SU-DHL-6 (cell line): ENCODE measurements at regions not wholly inside any gene's neighbourhood (a gene's known extent, or its start where the extent isn't known, plus 50 kb on each side); places are given as distances from the start of the nearest gene placed in this dataset.

Experiments
- H2AFZ ChIP-seq: fragments of 200-600 bp; sonication (generic); 2 replicates; pipeline ENCODE4 v1.6.1; 2014; ENCODE audit warnings: low read depth, mild to moderate bottlenecking, moderate library complexity, mixed read lengths, antibody characterized with exemption, low read length; ENCODE audit not compliant: severe bottlenecking
- H3F3A ChIP-seq: fragments of 200-600 bp; shearing (Covaris generic); 2 replicates; pipeline ENCODE4 v1.6.0; 2016; ENCODE audit warnings: antibody characterized with exemption, mild to moderate bottlenecking; ENCODE audit not compliant: insufficient read depth
- H3K27ac ChIP-seq: fragments of 200-600 bp; sonication (generic); 2 replicates; pipeline ENCODE4 v1.5.1; 2016; ENCODE audit warnings: low read depth, mild to moderate bottlenecking, low read length, moderate library complexity, mixed read lengths
- H3K27me3 ChIP-seq: fragments of 200-600 bp; sonication (generic), shearing (Covaris generic); 2 replicates; pipeline ENCODE4 v1.6.0; 2014; ENCODE audit warnings: mild to moderate bottlenecking, low read length
- H3K36me3 ChIP-seq: fragments of 200-600 bp; sonication (generic); 2 replicates; pipeline ENCODE4 v1.6.1; 2014; ENCODE audit warnings: mild to moderate bottlenecking, low read length, mixed read lengths
- H3K4me2 ChIP-seq: fragments of 300-600, 200-600 bp; shearing (Covaris generic), sonication (generic); 2 replicates; pipeline ENCODE4 v1.6.0; 2014; ENCODE audit warnings: low read length, low read depth, mild to moderate bottlenecking; ENCODE audit not compliant: poor library complexity, severe bottlenecking
- H3K4me3 ChIP-seq: fragments of 200-600 bp; sonication (generic); 2 replicates; pipeline ENCODE4 v1.5.1; 2014; ENCODE audit warnings: antibody characterized with exemption, low read length, mild to moderate bottlenecking, mixed read lengths; ENCODE audit not compliant: insufficient read depth, poor library complexity, severe bottlenecking
- H3K79me2 ChIP-seq: fragments of 200-600 bp; sonication (generic); 2 replicates; pipeline ENCODE4 v1.6.1; 2014; ENCODE audit warnings: mild to moderate bottlenecking, low read length, moderate library complexity; ENCODE audit not compliant: insufficient read depth
- H3K9ac ChIP-seq: fragments of 200-600 bp; sonication (generic); 2 replicates; pipeline ENCODE4 v1.7.0; 2014; ENCODE audit warnings: mild to moderate bottlenecking, low read length
- H3K9me2 ChIP-seq: fragments of 200-600 bp; sonication (generic); replicated peaks from 2 replicates; pipeline ENCODE4 v1.6.1; 2014; ENCODE audit warnings: low read length; ENCODE audit not compliant: insufficient read depth
- H3K9me3 ChIP-seq: fragments of 200-600 bp; sonication (generic); 2 replicates; pipeline ENCODE4 v1.6.1; 2014; ENCODE audit warnings: low read length, mixed read lengths; ENCODE audit not compliant: insufficient read depth
- H4K20me1 ChIP-seq: fragments of 200-600 bp; sonication (generic); 2 replicates; pipeline ENCODE4 v1.6.1; 2014; ENCODE audit warnings: low read depth, mild to moderate bottlenecking, antibody characterized with exemption, low read length, moderate library complexity, mixed read lengths
- EZH2phosphoT487 ChIP-seq: fragments of 200-600 bp; sonication (generic), shearing (Covaris generic); conservative IDR thresholded peaks from 2 replicates; pipeline ENCODE4 v1.6.1; 2018; ENCODE audit warnings: mild to moderate bottlenecking, antibody characterized with exemption, low read length, moderate library complexity, mixed read lengths
- TF ChIP-seq, protein P1 (sequence below): fragments of 200-600 bp; sonication (generic); IDR thresholded peaks from one replicate; pipeline ENCODE4 v1.5.1; 2017; ENCODE audit warnings: antibody characterized with exemption, mild to moderate bottlenecking, low read length, moderate library complexity; ENCODE audit not compliant: insufficient read depth, poor library complexity, severe bottlenecking

GRCh38 chr4:141467225-141467624, 169.2 kb upstream of the IL15 start:
- H4K20me1 ChIP-seq: no peaks in the 10 kb centered on the region
- H3K4me2 ChIP-seq: no peak overlapping the region
- no peak overlapping the region for H3K4me3 ChIP-seq
- H3K27ac ChIP-seq: no peak overlapping the region
- no peaks in the 10 kb centered on the region for H3K27me3 ChIP-seq
- TF ChIP-seq EZH2phosphoT487: no peak
- TF ChIP-seq, protein P1, sequence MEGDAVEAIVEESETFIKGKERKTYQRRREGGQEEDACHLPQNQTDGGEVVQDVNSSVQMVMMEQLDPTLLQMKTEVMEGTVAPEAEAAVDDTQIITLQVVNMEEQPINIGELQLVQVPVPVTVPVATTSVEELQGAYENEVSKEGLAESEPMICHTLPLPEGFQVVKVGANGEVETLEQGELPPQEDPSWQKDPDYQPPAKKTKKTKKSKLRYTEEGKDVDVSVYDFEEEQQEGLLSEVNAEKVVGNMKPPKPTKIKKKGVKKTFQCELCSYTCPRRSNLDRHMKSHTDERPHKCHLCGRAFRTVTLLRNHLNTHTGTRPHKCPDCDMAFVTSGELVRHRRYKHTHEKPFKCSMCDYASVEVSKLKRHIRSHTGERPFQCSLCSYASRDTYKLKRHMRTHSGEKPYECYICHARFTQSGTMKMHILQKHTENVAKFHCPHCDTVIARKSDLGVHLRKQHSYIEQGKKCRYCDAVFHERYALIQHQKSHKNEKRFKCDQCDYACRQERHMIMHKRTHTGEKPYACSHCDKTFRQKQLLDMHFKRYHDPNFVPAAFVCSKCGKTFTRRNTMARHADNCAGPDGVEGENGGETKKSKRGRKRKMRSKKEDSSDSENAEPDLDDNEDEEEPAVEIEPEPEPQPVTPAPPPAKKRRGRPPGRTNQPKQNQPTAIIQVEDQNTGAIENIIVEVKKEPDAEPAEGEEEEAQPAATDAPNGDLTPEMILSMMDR: no peak
- H3K36me3 ChIP-seq: no peaks in the 10 kb centered on the region
- H3K9ac ChIP-seq: no peak overlapping the region
- no peaks in the 10 kb centered on the region for H3K9me3 ChIP-seq
- no peaks in the 10 kb centered on the region for H3F3A ChIP-seq
- no peaks in the 10 kb centered on the region for H3K9me2 ChIP-seq
- no peaks in the 10 kb centered on the region for H3K79me2 ChIP-seq
- H2AFZ ChIP-seq: no peak overlapping the region

DNA sequence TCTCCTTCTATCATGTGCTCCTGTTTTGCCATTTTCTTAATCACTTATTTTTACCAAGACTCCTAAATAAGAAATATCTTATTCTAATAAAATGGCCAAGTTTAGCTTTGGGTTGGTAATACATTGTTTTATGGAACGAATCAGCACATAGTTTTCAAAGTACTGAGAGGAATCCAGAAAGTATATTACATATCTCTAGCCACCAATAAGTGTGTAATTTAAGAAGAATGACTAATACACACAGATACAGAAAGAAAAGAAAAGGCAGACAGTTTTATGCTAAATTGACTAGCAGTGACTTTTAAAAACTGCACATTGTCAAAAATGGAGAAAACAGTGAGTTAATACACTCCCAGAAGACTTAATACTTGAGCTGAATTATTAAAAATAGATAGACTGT, 167.0 kb upstream of the IL15 start:
- Histone ChIP-seq H2AFZ (no peak overlapping the region), H3K9ac (no peak overlapping the region), H4K20me1 (no peaks in the 10 kb centered on the region), H3K4me3 (no peak overlapping the region), H3K27ac (no peak overlapping the region), H3K36me3 (no peaks in the 10 kb centered on the region), H3F3A (no peaks in the 10 kb centered on the region), H3K9me2 (no peaks in the 10 kb centered on the region), H3K4me2 (no peak overlapping the region), H3K9me3 (no peaks in the 10 kb centered on the region), H3K79me2 (no peaks in the 10 kb centered on the region), H3K27me3 (no peaks in the 10 kb centered on the region)
- TF ChIP-seq EZH2phosphoT487: no peak
- TF ChIP-seq, protein P1: no peak

DNA sequence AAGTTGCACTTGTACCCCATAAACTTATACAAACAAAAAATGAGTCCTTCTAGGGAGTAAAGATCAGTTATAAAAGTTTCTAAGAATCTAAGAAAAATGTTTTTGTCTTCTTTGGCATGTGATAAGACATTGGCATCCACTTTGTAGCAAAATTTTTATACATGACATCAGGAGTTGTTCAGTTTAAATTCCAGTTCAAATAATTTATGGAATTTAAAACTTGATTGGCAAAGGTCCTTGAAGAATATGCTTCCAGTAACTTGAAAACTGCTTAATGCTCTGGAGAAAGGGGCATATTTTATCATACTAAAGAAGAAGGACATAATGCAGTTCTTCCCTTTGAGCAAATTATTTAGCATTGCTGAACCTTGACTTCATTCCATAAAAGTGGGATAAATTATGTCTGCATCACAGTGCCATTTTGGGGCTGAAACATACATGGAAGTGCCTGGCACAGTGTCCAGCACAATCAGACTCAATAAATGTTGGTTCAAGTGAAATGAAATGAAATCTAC, 163.3 kb upstream of the IL15 start:
- no peaks in the 10 kb centered on the region for H3K27me3 ChIP-seq
- H2AFZ ChIP-seq: no peak overlapping the region
- no peaks in the 10 kb centered on the region for H3K9me3 ChIP-seq
- no peaks in the 10 kb centered on the region for H3K36me3 ChIP-seq
- no peak overlapping the region for H3K27ac ChIP-seq
- no peaks in the 10 kb centered on the region for H3K79me2 ChIP-seq
- H3K4me2 ChIP-seq: no peak overlapping the region
- TF ChIP-seq, protein P1: no peak
- no peak for TF ChIP-seq EZH2phosphoT487
- no peak overlapping the region for H3K9ac ChIP-seq
- no peaks in the 10 kb centered on the region for H4K20me1 ChIP-seq
- no peak overlapping the region for H3K4me3 ChIP-seq
- H3F3A ChIP-seq: no peaks in the 10 kb centered on the region
- H3K9me2 ChIP-seq: no peaks in the 10 kb centered on the region
